ENCODE measurements at regions not wholly inside any gene's neighbourhood (a gene's known extent, or its start where the extent isn't known, plus 50 kb on each side); places are given as distances from the start of the nearest gene placed in this dataset.

DNA sequence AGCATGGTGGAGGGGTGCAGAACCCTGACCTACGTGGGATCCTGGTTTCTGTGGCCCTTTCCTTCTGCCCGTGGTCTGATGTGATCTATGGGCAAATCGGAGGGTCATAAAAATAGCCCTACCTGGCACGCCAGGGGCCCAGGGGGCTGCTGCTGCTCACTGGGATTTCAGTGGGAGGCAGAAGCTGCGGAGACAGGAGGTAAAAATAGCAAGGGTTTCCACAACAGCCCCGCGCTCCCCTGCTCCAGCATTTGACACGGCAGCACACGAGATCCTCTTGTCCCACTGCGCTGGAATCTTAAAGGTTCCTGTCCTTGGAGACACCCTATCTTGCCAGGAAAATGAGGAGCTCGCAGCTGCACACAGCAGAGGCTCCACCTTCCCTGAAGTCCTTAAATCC, 321.2 kb downstream of the CTTN start:
- TF ChIP-seq ZBTB7A (IDR thresholded peaks at IDR 0.05; ENCODE audit: low read depth) (no peak), RAD21 (IDR thresholded peaks at IDR 0.05; ENCODE audit: low read depth) (no peak), EP300 (IDR thresholded peaks at IDR 0.05; ENCODE audit: borderline replicate concordance) (no peak), EGR1 (IDR thresholded peaks at IDR 0.05) (no peak), CEBPB (IDR thresholded peaks at IDR 0.05) (no peak), TAF1 (IDR thresholded peaks at IDR 0.05; ENCODE audit: low read depth) (no peak), TCF12 (IDR thresholded peaks at IDR 0.05; ENCODE audit: low read depth) (no peak), CREB1 (IDR thresholded peaks at IDR 0.05; ENCODE audit: low read depth) (no peak)
- TF ChIP-seq, protein P1, sequence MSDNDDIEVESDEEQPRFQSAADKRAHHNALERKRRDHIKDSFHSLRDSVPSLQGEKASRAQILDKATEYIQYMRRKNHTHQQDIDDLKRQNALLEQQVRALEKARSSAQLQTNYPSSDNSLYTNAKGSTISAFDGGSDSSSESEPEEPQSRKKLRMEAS (IDR thresholded peaks at IDR 0.05): no peak
